Left kidney (tissue), 1 donor: ENCODE measurements at regions not wholly inside any gene's neighbourhood (a gene's known extent, or its start where the extent isn't known, plus 50 kb on each side); places are given as distances from the start of the nearest gene placed in this dataset.

Experiments
- DNase-seq: peaks from one replicate; pipeline ENCODE4 v3.0.0-alpha.2; 2013

- DNase-seq: no peak
These were observed 300.6 kb upstream of the PRMT6 start for GRCh38 chr1:106755682-106756406.

- no peak for DNase-seq
These were observed 299.7 kb upstream of the PRMT6 start for GRCh38 chr1:106756752-106757151.

DNA sequence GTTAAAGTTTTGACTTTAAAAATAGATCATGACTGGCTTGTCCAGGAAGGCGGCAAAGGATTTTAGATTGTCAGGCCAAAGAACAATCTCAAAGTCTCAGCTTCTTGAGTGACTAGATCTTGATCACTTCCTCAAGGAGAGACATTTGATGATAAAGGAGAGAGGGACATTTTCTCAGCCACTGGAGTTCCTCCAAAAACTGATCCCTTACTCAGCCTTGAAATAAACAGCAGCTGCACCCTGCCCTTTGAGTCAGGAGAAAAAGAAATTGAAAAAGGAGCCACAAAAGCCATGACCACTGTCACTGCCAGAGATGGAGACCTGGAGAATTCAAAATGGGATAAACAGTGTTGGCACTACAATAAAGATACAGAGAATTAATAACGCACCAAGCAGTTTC, 288.4 kb upstream of the PRMT6 start:
- no peak for DNase-seq

DNA sequence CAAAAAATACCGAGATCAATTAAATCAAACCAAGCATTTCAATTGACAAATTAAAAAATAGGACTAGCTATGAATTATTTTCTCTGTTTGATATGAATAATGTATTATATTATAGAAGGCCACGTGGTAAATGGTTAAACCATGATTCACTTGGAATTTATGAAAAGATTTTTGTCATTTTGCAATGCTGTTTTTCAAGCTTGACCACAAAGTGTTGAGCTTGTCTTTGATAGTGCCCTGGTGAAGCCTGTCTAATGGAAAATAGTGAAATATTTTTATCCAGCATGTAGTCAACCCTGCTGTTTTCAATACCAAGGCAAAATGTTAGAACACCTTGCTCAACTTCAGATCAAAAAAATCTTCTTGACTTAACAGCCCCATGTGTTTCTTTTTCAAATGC, 288.0 kb upstream of the PRMT6 start:
- DNase-seq: no peak

DNA sequence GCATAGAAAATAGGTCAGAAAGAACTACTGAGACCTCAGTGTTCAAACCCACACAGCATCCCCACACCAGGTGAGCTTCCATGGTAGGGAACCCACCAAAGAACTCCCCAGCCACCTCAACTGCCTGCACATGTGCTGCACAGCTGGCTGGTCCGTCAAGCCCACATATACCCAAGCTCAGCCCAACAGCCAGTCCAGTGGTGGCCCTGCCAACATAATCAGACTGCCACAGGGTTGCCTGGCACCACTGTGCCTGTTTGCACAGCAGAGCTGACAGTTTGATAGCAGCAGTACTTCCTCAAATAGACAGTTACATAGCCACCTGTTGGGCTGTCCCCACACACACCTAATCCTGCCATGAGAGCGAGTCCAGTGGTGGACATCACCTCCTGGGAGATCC, 283.3 kb upstream of the PRMT6 start:
- no peak for DNase-seq

DNA sequence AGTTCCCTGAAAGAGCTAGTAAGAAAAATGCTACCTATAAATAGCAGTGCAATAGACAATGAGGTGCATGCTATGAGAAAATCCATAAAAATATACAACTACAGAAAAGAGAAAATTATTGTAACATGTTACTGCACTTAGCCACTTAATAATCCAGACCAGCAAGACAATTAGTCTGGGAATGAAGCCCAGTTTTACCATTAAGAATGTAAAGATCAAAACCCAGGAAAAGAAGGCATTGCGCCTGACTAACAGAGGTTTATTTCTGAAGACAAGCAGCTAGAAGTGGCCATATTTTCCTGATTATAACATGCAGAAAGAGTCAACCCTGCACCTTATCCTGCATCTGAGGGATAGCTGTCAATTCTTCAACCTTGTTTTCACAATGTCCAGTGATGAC, 276.4 kb upstream of the PRMT6 start:
- no peak for DNase-seq

DNA sequence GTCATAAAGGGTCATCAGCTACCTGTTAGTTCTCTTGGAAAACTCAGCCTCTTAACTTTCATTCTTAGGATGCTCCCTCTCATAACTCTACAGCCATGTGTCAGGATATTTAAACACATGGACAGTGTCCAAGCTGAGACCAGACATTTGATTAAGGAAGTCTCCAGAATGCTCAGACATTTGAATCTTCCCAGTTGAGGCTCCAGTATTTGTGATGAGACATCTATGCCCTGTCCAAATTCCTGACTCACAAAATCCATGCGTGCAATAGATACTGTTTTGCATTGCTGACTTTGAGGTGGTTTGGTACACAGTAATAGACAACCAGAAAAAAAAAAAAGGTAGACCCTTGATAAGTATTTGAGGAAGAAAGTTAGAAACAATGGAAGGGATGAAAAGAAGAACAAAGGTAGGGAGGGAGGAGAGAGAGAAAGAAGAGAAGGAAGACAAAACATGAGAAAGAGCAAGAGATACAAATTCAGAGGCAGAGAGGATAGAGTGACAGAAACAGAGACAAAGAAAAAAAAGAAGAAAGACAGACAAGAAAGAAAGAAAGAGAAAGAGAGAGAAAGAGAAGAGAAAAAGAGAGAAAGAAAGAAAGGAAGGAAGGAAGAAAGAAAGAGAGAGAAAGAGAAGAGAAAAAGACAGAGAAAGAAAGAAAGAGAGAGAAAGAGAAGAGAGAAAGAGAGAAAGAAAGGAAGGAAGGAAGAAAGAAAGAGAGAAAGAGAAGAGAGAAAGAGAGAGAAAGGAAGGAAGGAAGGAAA, 275.5 kb upstream of the PRMT6 start:
- no peak for DNase-seq

GRCh38 chr1:106785176-106785575, 271.3 kb upstream of the PRMT6 start:
- no peak for DNase-seq

- no peak for DNase-seq
These were observed 269.0 kb upstream of the PRMT6 start for GRCh38 chr1:106787520-106787919.

- no peak for DNase-seq
These were observed 266.8 kb upstream of the PRMT6 start for GRCh38 chr1:106789686-106790085.

GRCh38 chr1:106791041-106791440, 265.4 kb upstream of the PRMT6 start:
- no peak for DNase-seq

- no peak for DNase-seq
These were observed 262.8 kb upstream of the PRMT6 start for GRCh38 chr1:106793651-106794050.

DNA sequence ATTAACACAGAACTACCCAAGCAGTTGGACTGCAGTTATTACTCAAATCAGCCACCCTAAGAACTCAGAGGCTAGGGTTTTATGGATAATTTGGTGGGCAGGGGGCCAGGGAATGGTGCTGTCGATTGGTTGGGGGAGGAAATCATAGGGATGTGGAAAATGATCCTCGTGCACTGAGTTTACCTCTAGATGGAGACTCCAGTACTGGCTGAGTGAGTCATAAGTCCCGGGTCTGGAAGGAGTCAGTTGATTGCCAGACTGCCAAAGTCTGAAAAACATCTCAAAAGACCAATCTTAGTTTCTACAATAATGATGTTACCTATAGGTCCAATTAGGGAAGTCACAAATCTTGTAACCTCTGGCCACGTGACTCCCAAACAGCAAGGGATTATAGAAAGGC, 257.5 kb upstream of the PRMT6 start:
- no peak for DNase-seq

GRCh38 chr1:106802181-106802580, 254.3 kb upstream of the PRMT6 start:
- no peak for DNase-seq

DNA sequence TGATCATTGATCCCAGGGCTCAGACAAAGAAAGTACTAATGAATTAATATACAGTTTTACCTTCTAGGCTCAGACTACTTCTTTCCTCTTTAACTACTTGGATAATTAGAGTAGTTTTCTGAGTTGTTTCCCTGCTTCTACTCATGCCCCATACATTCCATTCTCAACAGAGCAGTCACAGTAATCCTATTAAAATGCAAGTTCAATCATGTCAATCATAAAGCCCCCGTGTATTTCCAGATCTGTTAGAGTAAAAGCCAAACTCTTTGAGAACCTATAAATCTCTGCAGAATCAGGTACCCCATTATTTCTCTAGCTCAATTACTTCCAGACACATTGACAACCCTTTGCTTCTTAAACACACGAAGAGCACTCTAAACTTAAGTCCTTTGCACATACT, 242.1 kb upstream of the PRMT6 start:
- DNase-seq: no peak

- DNase-seq: no peak
These were observed 238.9 kb upstream of the PRMT6 start for GRCh38 chr1:106817575-106817974.

DNA sequence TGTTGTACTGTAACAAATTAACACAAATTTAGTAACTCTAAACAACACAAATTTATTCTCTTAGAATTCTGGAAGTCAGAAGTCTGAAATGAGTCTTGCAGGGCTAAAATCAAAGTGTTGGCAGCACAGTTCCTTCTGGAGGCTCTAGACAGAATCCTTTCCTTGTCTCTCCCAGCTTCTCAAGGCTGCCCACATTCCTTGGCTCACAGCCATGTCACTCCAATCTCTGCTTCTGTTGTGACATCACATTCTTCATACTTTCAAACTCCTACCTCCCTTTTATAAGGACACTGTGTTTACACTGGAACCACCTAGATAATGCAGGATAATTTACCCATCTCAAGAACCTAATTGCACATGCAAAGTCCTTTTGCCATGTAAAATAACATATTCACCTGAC, 225.0 kb upstream of the PRMT6 start:
- DNase-seq: no peak

GRCh38 chr1:106836708-106837107, 219.8 kb upstream of the PRMT6 start:
- no peak for DNase-seq

- DNase-seq: no peak
These were observed 213.0 kb upstream of the PRMT6 start for GRCh38 chr1:106843518-106843917.

DNA sequence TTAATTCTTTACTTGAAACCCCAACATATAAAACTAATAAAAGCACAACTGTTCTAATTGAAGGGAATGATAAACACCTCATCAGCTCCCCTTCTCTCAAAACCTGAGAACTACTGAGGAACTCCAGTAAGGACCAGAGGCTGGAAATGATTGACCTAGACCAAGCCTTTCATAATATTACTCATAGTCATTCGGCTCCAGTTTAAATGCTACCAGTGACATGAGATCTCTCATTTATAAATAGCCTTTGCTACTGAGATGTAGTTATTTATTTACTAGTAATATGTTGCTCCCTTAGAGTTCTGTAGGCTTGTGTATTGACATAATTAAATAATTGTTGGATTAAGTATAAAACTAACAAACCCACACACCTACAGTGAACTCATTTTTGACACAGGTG, 209.8 kb upstream of the PRMT6 start:
- no peak for DNase-seq

DNA sequence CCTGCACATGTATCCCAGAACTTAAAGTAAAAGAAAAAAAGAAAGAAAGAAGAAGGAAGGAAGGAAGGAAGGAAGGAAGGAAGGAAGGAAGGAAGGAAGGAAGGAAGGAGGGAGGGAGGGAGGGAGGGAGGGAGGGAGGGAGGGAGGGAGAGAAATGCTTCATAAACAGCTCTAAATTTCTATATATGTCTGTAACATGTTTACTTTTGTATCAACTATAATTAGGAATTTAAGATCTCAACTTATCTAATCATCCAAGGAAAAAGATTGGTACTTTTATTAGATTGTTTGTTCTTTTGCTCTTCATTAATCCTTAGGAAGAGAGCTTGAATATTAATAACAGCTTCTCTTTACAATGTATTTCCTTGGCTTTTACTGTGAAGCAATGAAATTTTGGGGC, 195.4 kb upstream of the PRMT6 start:
- DNase-seq: no peak

DNA sequence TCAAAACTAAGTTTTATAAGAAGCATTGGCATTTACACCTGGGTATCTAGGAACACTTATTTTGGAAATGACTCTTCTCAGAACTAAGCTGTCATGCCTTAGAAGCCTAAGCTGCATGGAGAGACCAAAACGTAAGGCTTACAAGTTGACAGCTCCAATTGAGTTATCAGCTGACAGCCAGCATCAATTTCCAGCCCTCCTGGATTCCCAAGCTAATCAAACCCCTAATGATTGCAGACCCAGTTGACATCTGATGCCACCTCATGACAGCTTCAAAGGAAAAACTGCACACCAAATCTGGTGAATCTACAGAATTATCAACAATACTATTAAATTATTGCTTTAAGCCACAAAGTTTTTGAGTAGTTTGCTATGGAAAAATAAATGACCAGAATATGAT, 187.6 kb upstream of the PRMT6 start:
- no peak for DNase-seq

DNA sequence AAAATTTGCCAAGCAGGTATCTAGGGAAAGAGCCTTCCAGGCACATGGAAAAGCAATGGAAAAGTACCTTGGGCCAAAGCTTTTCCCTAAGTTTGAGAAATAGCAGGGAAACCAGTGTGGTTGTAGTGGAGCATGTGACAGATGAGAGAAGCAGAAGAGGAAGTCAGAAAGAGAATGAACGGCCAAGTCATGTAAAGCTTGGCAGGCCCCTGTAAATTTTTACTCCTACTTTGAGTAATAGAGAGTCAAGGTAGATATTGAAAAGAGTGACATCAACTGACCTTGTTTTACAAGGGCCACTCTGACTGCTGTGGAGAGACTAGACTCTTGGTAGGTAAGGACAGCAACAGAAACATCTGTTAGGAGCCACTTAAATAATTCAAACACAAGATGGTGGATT, 180.9 kb upstream of the PRMT6 start:
- no peak for DNase-seq

DNA sequence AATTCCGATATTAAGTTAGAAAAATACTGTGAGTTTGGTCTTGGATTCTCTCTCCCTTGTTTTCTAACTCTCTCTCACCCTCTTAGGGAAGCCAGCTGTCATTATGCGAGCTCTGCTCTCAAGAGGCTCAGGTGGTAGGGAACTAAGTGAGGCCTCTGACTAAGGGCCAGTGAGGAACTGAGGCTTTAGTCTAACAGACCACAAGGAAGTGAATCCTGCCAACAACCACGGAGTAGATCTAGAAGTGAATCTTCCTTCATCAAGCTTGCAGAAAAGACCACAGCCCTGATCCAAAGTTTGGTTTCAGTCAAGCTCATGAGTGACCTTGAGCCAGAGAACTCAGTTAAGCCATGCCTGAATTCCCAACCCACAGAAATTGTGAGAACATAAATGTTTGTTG, 180.1 kb upstream of the PRMT6 start:
- no peak for DNase-seq
